ENCODE measurements at regions not wholly inside any gene's neighbourhood (a gene's known extent, or its start where the extent isn't known, plus 50 kb on each side); places are given as distances from the start of the nearest gene placed in this dataset.

GRCh38 chr14:61864329-61864898 is 102.2 kb downstream of the SNAPC1 start:
- Histone ChIP-seq H3K9ac (no peak overlapping the region), H3K27me3 (ENCODE audit: insufficient read depth, low read depth) (no peaks in the 10 kb centered on the region), H2AFZ (ENCODE audit: low read depth) (no peak overlapping the region), H3K4me3 (IDR thresholded peaks at IDR 0.05; ENCODE audit: insufficient read depth, low read depth, low read length) (no peak overlapping the region), H3K4me2 (no peak overlapping the region), H3K79me2 (ENCODE audit: insufficient read depth, low read depth) (no peaks in the 10 kb centered on the region), H3K4me1 (ENCODE audit: low read depth, poor library complexity, severe bottlenecking) (no peaks in the 10 kb centered on the region), H3K27ac (no peak overlapping the region), H3K36me3 (ENCODE audit: insufficient read depth) (no peaks in the 10 kb centered on the region), H4K20me1 (ENCODE audit: insufficient read depth) (no peaks in the 10 kb centered on the region)
- TF ChIP-seq CTCF (conservative IDR thresholded peaks at IDR 0.05; ENCODE audit: low read depth, low read length): no peak

DNA sequence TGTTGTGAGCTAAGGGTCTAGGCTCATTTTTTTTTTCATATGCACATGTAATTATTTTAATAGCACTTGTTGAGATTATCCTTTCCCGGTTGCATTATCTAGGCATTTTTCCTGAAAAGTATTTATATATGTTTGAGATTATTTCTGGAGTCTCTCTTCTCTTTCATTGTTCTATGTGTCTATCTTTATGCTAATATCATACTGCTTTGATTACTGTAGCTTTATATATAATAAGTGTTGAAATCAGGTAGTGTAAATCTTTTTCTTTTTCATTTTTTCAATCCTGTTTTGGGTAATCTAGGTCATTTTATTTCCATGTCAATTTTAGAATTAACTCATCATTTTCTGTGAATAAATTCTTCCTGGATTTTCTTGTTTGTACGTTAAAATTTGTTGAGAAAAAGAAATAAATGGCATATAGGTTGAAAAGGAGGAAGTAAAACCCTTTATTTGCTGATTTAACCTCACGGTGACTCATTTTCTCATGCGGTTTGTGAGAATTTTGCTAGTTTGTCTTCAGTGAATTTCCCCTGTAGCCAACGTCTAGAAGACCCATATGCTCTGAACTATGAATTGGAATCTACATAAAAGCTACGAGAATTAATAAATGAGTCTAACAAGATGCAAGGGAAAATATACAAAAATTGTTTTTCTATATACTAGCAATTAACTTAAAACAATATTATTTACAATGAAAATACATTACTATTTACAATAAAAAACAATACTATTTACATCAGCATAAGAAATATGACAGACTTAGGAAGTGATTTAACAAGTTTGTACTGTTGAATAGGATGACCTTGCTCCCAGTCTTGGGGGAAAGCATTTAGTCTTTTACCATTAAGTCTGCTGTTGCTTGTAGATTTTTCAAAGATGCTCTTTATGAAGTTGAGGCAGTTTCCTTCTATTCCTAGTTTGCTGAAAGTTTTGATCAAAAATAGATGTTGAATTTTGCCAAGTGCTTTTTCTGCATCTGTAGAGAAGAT is 105.0 kb downstream of the SNAPC1 start:
- no peak overlapping the region for H3K4me2 ChIP-seq
- no peaks in the 10 kb centered on the region for H3K36me3 ChIP-seq (ENCODE audit: insufficient read depth)
- H3K4me3 ChIP-seq (IDR thresholded peaks at IDR 0.05; ENCODE audit: insufficient read depth, low read depth, low read length): no peak overlapping the region
- H2AFZ ChIP-seq (ENCODE audit: low read depth): no peak overlapping the region
- H3K27ac ChIP-seq: no peak overlapping the region
- no peak for TF ChIP-seq CTCF (conservative IDR thresholded peaks at IDR 0.05; ENCODE audit: low read depth, low read length)
- H3K9ac ChIP-seq: no peak overlapping the region
- H3K79me2 ChIP-seq (ENCODE audit: insufficient read depth, low read depth): no peaks in the 10 kb centered on the region
- H4K20me1 ChIP-seq (ENCODE audit: insufficient read depth): no peaks in the 10 kb centered on the region
- H3K4me1 ChIP-seq (ENCODE audit: low read depth, poor library complexity, severe bottlenecking): no peaks in the 10 kb centered on the region
- no peaks in the 10 kb centered on the region for H3K27me3 ChIP-seq (ENCODE audit: insufficient read depth, low read depth)

- no peak overlapping the region for H3K27ac ChIP-seq
- no peaks in the 10 kb centered on the region for H3K79me2 ChIP-seq (ENCODE audit: insufficient read depth, low read depth)
- TF ChIP-seq CTCF (conservative IDR thresholded peaks at IDR 0.05; ENCODE audit: low read depth, low read length): no peak
- H3K4me3 ChIP-seq (IDR thresholded peaks at IDR 0.05; ENCODE audit: insufficient read depth, low read depth, low read length): no peak overlapping the region
- no peak overlapping the region for H3K4me2 ChIP-seq
- H3K9ac ChIP-seq: no peak overlapping the region
- H3K27me3 ChIP-seq (ENCODE audit: insufficient read depth, low read depth): no peaks in the 10 kb centered on the region
- no peak overlapping the region for H2AFZ ChIP-seq (ENCODE audit: low read depth)
- no peaks in the 10 kb centered on the region for H3K4me1 ChIP-seq (ENCODE audit: low read depth, poor library complexity, severe bottlenecking)
- H4K20me1 ChIP-seq (ENCODE audit: insufficient read depth): no peaks in the 10 kb centered on the region
- no peaks in the 10 kb centered on the region for H3K36me3 ChIP-seq (ENCODE audit: insufficient read depth)
Observed at GRCh38 chr14:61868846-61869245, 106.6 kb downstream of the SNAPC1 start.

DNA sequence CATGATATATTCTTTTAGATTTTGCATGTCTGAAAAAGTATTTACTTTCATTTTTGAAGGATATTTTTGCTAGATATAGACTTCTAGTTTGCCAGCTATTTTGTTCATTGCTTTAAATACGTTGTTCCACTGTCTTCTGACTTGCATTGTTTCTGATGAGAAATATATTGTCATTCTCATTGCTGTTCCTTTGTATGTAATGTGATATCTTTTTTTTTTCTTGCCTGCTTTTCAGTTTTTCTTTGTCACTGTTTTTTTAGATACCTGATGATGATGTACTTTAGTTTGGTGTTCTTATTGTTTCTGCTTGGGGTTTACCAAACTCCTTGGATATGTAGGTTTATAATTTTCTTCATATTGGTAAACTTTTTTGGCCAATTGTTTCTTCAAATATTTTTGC is 107.9 kb downstream of the SNAPC1 start:
- H4K20me1 ChIP-seq (ENCODE audit: insufficient read depth): no peaks in the 10 kb centered on the region
- no peak for TF ChIP-seq CTCF (conservative IDR thresholded peaks at IDR 0.05; ENCODE audit: low read depth, low read length)
- no peak overlapping the region for H3K4me2 ChIP-seq
- H3K4me3 ChIP-seq (IDR thresholded peaks at IDR 0.05; ENCODE audit: insufficient read depth, low read depth, low read length): no peak overlapping the region
- H2AFZ ChIP-seq (ENCODE audit: low read depth): no peak overlapping the region
- H3K4me1 ChIP-seq (ENCODE audit: low read depth, poor library complexity, severe bottlenecking): no peaks in the 10 kb centered on the region
- no peak overlapping the region for H3K27ac ChIP-seq
- no peaks in the 10 kb centered on the region for H3K79me2 ChIP-seq (ENCODE audit: insufficient read depth, low read depth)
- no peaks in the 10 kb centered on the region for H3K36me3 ChIP-seq (ENCODE audit: insufficient read depth)
- no peaks in the 10 kb centered on the region for H3K27me3 ChIP-seq (ENCODE audit: insufficient read depth, low read depth)
- H3K9ac ChIP-seq: no peak overlapping the region

Measured in KMS-11 (cell line).